ENCODE measurements at regions not wholly inside any gene's neighbourhood (a gene's known extent, or its start where the extent isn't known, plus 50 kb on each side); places are given as distances from the start of the nearest gene placed in this dataset.

- no peak for TF ChIP-seq POLR2A (IDR thresholded peaks at IDR 0.05)
- no peak for TF ChIP-seq CTCF (IDR thresholded peaks at IDR 0.05)
Observed at GRCh38 chr9:117491491-117491890, 76.6 kb upstream of the ASTN2 start.

Data from testis (tissue), 2 donors.